Keratinocyte (primary cell): ENCODE measurements at regions not wholly inside any gene's neighbourhood (a gene's known extent, or its start where the extent isn't known, plus 50 kb on each side); places are given as distances from the start of the nearest gene placed in this dataset.

Source experiments
- DNase-seq: peaks from one replicate; pipeline ENCODE4 v3.0.0-alpha.2; 2011; ENCODE audit warnings: low read depth, missing footprints, low spot score
- FAIRE-seq: peaks from 2 replicates; lab custom pipeline; 2011; peaks lifted over from hg19 to GRCh38; lab: Jason Lieb, UNC
- H2AFZ ChIP-seq: 2 replicates; pipeline ENCODE4 v1.6.0; 2012; ENCODE audit warnings: low read length, control low read depth, inconsistent platforms; ENCODE audit not compliant: control insufficient read depth
- H3K27ac ChIP-seq: 2 replicates; pipeline ENCODE4 v1.5.1; 2011; ENCODE audit warnings: low read length; ENCODE audit not compliant: control insufficient read depth, insufficient read depth
- H3K27me3 ChIP-seq: 3 replicates; pipeline ENCODE4 v1.6.0; 2011; ENCODE audit warnings: low read length; ENCODE audit not compliant: control insufficient read depth, insufficient read depth; ENCODE audit errors: extremely low read depth
- H3K36me3 ChIP-seq, 2 experiments: 2 replicates in 1 of 2; 3 replicates in 1 of 2; pipeline ENCODE4 v1.5.1; 2011; ENCODE audit warnings: low read length in 2 of 2, mild to moderate bottlenecking in 1 of 2; ENCODE audit not compliant: control insufficient read depth in 2 of 2, insufficient read depth in 2 of 2; ENCODE audit errors: extremely low read depth in 1 of 2
- H3K4me1 ChIP-seq: 3 replicates; pipeline ENCODE4 v1.5.1; 2011; ENCODE audit warnings: low read length; ENCODE audit not compliant: control insufficient read depth, insufficient read depth; ENCODE audit errors: extremely low read depth
- H3K4me2 ChIP-seq: 3 replicates; pipeline ENCODE4 v1.6.0; 2011; ENCODE audit warnings: low read depth, low read length; ENCODE audit not compliant: control insufficient read depth, insufficient read depth; ENCODE audit errors: extremely low read depth
- H3K4me3 ChIP-seq, 3 experiments: fragments of 200-600 bp in 1 of 3; sonication (generic) in 1 of 3; 2 replicates in 2 of 3; 3 replicates in 1 of 3; pipeline ENCODE4 v1.5.1; 2011 to 2016; ENCODE audit warnings: low read length in 3 of 3, mild to moderate bottlenecking in 3 of 3, control low read depth in 2 of 3, inconsistent platforms in 1 of 3, low read depth in 1 of 3, mixed read lengths in 1 of 3, mixed run types in 1 of 3, moderate library complexity in 1 of 3; ENCODE audit not compliant: control insufficient read depth in 2 of 3, insufficient read depth in 2 of 3; ENCODE audit errors: extremely low read depth in 1 of 3
- H3K79me2 ChIP-seq: 2 replicates; pipeline ENCODE4 v1.6.0; 2012; ENCODE audit warnings: low read length; ENCODE audit not compliant: control insufficient read depth, insufficient read depth
- H3K9ac ChIP-seq: 3 replicates; pipeline ENCODE4 v1.6.0; 2011; ENCODE audit warnings: low read length; ENCODE audit not compliant: control insufficient read depth, insufficient read depth; ENCODE audit errors: extremely low read depth
- H3K9me1 ChIP-seq: 3 replicates; pipeline ENCODE4 v1.6.0; 2011; ENCODE audit warnings: low read length; ENCODE audit not compliant: control insufficient read depth, insufficient read depth; ENCODE audit errors: extremely low read depth
- H3K9me3 ChIP-seq: 2 replicates; pipeline ENCODE4 v1.5.1; 2012; ENCODE audit warnings: low read depth, low read length; ENCODE audit not compliant: control insufficient read depth
- H4K20me1 ChIP-seq: 3 replicates; pipeline ENCODE4 v1.6.0; 2011; ENCODE audit warnings: low read length; ENCODE audit not compliant: control insufficient read depth, insufficient read depth; ENCODE audit errors: extremely low read depth
- CTCF ChIP-seq, 3 experiments: IDR thresholded peaks in 1 of 3; conservative IDR thresholded peaks in 1 of 3; optimal IDR thresholded peaks in 1 of 3; 2 replicates in 2 of 3; 3 replicates in 1 of 3; pipeline versions ENCODE3 to v1.5.1; 2011; ENCODE audit warnings: low read length in 3 of 3, mild to moderate bottlenecking in 3 of 3, moderate library complexity in 2 of 3, control low read depth in 1 of 3, inconsistent platforms in 1 of 3; ENCODE audit not compliant: insufficient read depth in 2 of 3; ENCODE audit errors: extremely low read depth in 1 of 3
- EZH2 ChIP-seq: IDR thresholded peaks from one replicate; pipeline ENCODE4 v1.6.1; 2012; ENCODE audit warnings: inconsistent platforms, mild to moderate bottlenecking, low read length, moderate library complexity
- dilution Hi-C: fragments of 300-500 bp; cut with MboI; formaldehyde crosslinking; loops from one replicate; pipeline ENCODE4 v1.7.0; 2020; ENCODE audit warnings: low sequenced_read_pairs; ENCODE audit not compliant: extremely low pct_ligation_motif_present

- Histone ChIP-seq H3K9ac (no peak overlapping the region), H3K4me2 (no peak overlapping the region), H3K79me2 (no peaks in the 10 kb centered on the region), H4K20me1 (no peaks in the 10 kb centered on the region), H3K4me3 (no peak overlapping the region), H3K9me1 (no peaks in the 10 kb centered on the region), H3K9me3 (no peaks in the 10 kb centered on the region), H3K4me1 (no peaks in the 10 kb centered on the region), H2AFZ (no peak overlapping the region), H3K36me3 (no peaks in the 10 kb centered on the region), H3K27me3 (no peaks in the 10 kb centered on the region), H3K27ac (no peak overlapping the region)
- TF ChIP-seq EZH2 (no peak), CTCF (optimal IDR thresholded peaks at IDR 0.05 in 1 of 3, IDR thresholded peaks at IDR 0.05 in 1 of 3, conservative IDR thresholded peaks at IDR 0.05 in 1 of 3; ENCODE audit: extremely low read depth in 1 of 3, insufficient read depth in 2 of 3, low read length in 3 of 3) (no peak)
- FAIRE-seq, result no peak
- dilution Hi-C loops, result no loop called here
- DNase-seq, result no peak
Measured at GRCh38 chr7:81839708-81840369, 70.0 kb upstream of the HGF start.

GRCh38 chr7:81833401-81833800 is 63.6 kb upstream of the HGF start:
- Histone ChIP-seq H3K9me3 (no peaks in the 10 kb centered on the region), H3K4me2 (no peak overlapping the region), H3K79me2 (no peaks in the 10 kb centered on the region), H3K9ac (no peak overlapping the region), H3K9me1 (no peaks in the 10 kb centered on the region), H3K27me3 (no peaks in the 10 kb centered on the region), H3K4me3 (no peak overlapping the region), H3K27ac (no peak overlapping the region), H2AFZ (no peak overlapping the region), H3K36me3 (no peaks in the 10 kb centered on the region), H4K20me1 (no peaks in the 10 kb centered on the region), H3K4me1 (no peaks in the 10 kb centered on the region)
- TF ChIP-seq EZH2 (no peak), CTCF (optimal IDR thresholded peaks at IDR 0.05 in 1 of 3, IDR thresholded peaks at IDR 0.05 in 1 of 3, conservative IDR thresholded peaks at IDR 0.05 in 1 of 3; ENCODE audit: extremely low read depth in 1 of 3, insufficient read depth in 2 of 3, low read length in 3 of 3) (no peak)
- dilution Hi-C loops, result no loop called here
- no peak for FAIRE-seq
- no peak for DNase-seq
